GM12873 (cell line): ENCODE measurements at regions not wholly inside any gene's neighbourhood (a gene's known extent, or its start where the extent isn't known, plus 50 kb on each side); places are given as distances from the start of the nearest gene placed in this dataset.

ENCODE experiments used
- TF ChIP-seq, protein P1 (sequence below): IDR thresholded peaks from 2 replicates; pipeline ENCODE4 v1.5.1; 2012; ENCODE audit warnings: low read depth, mild to moderate bottlenecking, moderate library complexity, low read length, control low read depth; ENCODE audit not compliant: insufficient read depth; ENCODE audit errors: missing control alignments

DNA sequence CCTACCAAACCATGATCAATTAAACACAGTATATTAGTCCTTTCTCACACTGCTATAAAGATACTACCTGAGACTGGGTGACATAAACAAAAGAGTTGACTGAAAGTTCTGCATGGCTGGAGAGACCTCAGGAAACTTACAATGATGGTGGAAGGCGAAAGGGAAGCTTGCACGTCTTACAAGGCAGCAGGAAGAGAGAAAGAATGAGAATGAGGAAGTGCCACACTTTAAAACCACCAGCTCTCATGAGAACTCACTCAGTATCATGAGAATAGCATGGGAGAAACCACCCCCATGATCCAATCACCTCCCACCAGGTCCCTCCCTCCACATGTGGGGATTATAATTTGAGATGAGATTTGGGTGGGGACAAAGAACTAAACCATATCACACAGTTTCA, 324.9 kb upstream of the ZNF507 start:
- TF ChIP-seq, protein P1, sequence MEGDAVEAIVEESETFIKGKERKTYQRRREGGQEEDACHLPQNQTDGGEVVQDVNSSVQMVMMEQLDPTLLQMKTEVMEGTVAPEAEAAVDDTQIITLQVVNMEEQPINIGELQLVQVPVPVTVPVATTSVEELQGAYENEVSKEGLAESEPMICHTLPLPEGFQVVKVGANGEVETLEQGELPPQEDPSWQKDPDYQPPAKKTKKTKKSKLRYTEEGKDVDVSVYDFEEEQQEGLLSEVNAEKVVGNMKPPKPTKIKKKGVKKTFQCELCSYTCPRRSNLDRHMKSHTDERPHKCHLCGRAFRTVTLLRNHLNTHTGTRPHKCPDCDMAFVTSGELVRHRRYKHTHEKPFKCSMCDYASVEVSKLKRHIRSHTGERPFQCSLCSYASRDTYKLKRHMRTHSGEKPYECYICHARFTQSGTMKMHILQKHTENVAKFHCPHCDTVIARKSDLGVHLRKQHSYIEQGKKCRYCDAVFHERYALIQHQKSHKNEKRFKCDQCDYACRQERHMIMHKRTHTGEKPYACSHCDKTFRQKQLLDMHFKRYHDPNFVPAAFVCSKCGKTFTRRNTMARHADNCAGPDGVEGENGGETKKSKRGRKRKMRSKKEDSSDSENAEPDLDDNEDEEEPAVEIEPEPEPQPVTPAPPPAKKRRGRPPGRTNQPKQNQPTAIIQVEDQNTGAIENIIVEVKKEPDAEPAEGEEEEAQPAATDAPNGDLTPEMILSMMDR: no peak

DNA sequence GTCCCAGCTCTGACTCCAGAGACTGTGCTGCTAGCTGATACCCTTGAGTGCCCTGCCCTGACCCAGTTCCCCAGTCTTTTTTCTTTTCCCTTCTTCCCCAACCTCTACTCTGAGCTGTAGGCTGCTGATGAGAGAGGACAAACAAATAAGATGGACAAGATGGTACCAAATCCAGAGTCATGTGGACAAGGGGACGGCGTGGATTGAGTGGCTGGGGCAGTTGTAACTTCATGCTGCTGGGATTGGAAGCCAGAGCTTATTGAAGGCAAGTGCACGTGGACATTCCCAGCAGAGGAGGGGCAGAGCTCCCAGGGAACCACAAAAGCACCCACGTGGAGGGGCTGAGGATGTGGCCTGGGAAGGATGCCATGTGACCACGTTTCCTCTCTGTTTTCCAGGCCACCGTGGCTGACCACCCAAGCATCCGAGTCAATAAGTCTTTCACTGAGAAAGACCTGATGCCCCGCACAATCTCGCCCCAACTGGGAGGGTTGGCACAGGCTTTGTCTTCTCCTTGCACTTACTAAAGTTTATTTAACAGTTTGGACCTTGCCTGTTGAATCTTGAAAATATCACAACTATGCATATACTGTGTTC, 323.3 kb upstream of the ZNF507 start:
- TF ChIP-seq, protein P1: no peak

DNA sequence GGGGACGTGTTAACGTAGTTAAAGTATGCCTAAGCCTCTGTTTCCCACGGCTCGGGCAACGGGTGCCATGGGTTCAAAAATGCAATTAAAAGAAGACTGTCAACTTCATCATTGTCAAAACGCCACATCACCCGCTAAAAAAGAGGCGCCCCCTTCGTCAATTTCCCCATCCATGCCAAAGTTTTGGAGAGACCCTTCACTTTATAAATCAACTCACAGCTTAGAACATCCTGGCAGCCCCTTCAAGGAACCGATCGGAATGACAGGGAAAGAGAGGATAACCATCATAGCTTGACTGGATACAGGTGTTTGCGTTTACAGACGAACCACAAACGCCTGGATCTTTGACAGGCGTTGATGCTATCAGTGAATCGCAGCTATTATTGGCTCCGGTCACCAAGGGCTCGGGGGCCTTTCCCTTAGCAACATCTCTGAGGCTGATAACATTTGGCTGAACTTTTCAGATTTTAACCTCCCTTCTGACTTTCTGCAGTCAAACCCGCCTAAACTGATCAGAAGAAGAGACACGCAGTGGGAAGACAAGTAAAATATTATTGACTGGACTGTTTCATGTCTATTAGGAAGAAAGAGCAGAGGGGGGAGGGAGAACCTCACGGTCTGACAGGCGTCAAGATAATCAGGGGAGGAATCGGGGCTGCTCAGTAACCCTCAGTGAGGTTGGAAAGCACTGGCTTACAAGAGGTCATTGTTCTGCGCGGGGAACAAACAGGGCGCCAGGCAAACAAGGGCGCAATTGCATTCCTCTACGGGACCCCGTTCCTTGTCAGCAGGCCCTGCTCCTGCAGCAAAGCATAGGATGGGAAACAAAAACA, 322.5 kb upstream of the ZNF507 start:
- TF ChIP-seq, protein P1: no peak

DNA sequence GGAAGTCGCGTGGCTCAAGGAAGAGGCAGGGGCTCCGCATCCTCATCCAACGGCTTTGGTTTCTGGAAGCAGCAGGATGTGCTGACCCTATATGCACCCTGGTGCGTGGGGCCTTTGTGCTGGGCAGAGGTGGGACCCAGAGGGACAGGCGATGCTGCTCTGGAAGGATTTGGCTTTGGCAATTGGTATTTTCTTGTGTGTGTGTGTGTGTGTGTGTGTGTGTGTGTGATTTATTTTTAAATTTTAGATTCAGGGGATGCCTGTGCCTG, 321.9 kb upstream of the ZNF507 start:
- TF ChIP-seq, protein P1: no peak

DNA sequence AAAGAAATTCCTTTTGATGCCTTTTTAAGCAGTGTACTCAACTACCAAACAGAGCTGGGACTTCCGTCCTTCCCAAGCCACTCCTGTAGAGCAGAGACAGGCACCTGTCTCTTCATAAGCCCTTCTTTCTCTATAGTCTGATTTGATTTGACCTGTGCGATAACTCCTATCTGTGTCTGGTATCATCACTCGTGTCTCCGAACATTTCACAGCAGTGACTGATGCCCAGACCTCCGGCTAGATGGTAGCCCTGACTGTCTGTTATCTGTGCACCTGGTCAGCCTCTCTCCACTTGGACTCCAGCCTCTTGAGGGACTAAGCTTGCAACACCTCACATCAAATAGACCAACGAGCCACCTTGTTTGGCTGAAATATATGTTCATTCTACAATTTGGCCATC, 316.2 kb upstream of the ZNF507 start:
- TF ChIP-seq, protein P1: no peak

DNA sequence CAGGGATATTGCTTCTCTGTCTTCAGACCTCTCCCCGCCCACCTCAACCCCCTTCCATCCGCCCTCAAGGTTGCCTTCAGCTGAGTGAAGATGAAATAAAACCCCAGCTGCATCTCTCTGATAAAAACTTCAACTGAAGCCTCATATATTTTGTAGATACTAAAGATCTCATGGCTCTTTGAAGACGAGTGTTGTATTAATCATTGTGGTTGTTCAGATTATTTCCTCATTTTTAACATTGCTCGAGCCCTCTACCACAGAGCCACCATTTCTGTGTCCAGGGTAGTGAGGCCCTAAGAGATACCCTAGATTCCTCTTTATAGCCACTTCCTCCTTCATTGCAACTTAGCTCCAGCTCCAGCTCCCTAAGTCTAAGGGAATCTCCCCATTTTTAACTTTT, 312.8 kb upstream of the ZNF507 start:
- TF ChIP-seq, protein P1: no peak

DNA sequence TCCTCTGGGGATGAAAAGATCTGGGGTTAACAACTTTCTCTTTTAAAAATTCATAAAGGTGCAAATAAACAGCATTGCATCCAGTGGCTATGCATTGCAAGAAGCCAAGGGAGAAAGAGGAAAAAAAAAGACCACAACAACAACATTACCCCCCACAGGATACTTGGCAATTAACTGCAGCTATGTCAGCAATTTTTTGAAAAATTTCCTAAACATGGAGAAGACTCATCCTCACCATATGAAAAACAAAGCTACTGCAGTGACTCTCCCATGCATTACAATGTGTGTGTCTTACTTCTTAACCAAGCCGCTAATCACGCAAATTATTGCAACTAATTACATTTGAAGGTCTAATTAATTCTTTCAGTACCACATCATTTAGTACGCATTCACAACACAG, 309.8 kb upstream of the ZNF507 start:
- TF ChIP-seq, protein P1: no peak
